Epithelial cell of esophagus (primary cell): ENCODE measurements at regions not wholly inside any gene's neighbourhood (a gene's known extent, or its start where the extent isn't known, plus 50 kb on each side); places are given as distances from the start of the nearest gene placed in this dataset.
"Not testable (repeated sequence)": the region's sequence is repeated elsewhere in the genome, so short reads cannot be mapped to it uniquely, and the experiment has no call there.

ENCODE experiments used
- DNase-seq: peaks from one replicate; pipeline ENCODE4 v3.0.0; 2010; ENCODE audit warnings: low read depth
- H3K4me3 ChIP-seq: 2 replicates; pipeline ENCODE4 v1.5.1; 2011; ENCODE audit warnings: mild to moderate bottlenecking, low read length, control low read depth
- CTCF ChIP-seq: IDR thresholded peaks from 2 replicates; pipeline ENCODE4 v1.5.1; 2011; ENCODE audit warnings: low read depth, mild to moderate bottlenecking, low read length, control low read depth, inconsistent platforms; ENCODE audit not compliant: insufficient read depth; ENCODE audit errors: missing control alignments

- no peak for TF ChIP-seq CTCF
- no peak for DNase-seq
- no peak overlapping the region for H3K4me3 ChIP-seq
Measured at GRCh38 chr11:98056945-98057344, 963.8 kb upstream of the CNTN5 start.

DNA sequence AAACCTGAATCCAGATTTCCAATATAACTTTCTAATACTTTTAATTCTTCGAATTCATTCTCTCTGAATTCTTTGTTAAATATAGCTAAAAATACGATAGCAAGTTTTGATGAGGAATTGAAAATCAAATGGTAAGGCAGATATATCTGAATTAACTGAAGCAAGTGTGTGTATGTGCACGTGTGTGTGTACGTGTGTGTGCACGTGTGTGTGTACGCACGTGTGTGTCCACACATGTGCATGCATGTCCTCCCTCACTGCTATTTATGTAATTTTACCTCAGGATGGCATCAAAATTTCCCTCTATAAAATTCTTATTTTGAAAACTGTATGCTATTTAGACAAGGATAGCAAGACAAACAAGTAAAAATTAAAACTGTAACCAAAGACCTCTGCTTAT, 961.3 kb upstream of the CNTN5 start:
- no peak overlapping the region for H3K4me3 ChIP-seq
- no peak for DNase-seq
- TF ChIP-seq CTCF = no peak

- no peak for DNase-seq
- no peak for TF ChIP-seq CTCF
- no peak overlapping the region for H3K4me3 ChIP-seq
Measured at GRCh38 chr11:98060759-98061158, 960.0 kb upstream of the CNTN5 start.

GRCh38 chr11:98061858-98062257, 958.9 kb upstream of the CNTN5 start:
- no peak overlapping the region for H3K4me3 ChIP-seq
- DNase-seq = no peak
- TF ChIP-seq CTCF = no peak

- DNase-seq = no peak
- TF ChIP-seq CTCF = no peak
- H3K4me3 ChIP-seq = no peak overlapping the region
Measured at GRCh38 chr11:98062714-98063113, 958.0 kb upstream of the CNTN5 start.

GRCh38 chr11:98068251-98068650, 952.5 kb upstream of the CNTN5 start:
- no peak overlapping the region for H3K4me3 ChIP-seq
- DNase-seq = no peak
- TF ChIP-seq CTCF = no peak

GRCh38 chr11:98069147-98069546, 951.6 kb upstream of the CNTN5 start:
- not testable (repeated sequence) for DNase-seq, H3K4me3 ChIP-seq

DNA sequence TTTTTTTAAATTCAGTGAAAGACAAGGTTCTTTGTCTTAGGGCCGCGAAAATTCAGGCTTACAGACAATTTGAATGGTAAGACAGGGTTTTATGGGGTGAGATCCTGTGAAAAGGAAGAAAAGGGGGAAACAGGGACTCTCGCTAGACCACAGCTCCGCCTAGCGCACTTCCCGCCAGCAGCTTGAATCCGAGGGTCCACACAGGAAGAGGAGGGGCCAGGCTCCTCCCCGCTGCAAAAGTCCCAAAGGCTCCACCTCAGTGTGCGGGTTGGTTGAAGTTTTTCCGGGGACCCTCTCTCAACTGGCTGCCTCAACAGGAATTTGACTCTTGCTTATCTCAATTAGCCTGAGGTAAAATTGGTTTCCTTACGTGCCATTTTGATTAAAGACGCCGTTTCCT, 950.9 kb upstream of the CNTN5 start:
- no peak overlapping the region for H3K4me3 ChIP-seq
- DNase-seq = no peak
- TF ChIP-seq CTCF = no peak
